ENCODE measurements at regions not wholly inside any gene's neighbourhood (a gene's known extent, or its start where the extent isn't known, plus 50 kb on each side); places are given as distances from the start of the nearest gene placed in this dataset.

DNA sequence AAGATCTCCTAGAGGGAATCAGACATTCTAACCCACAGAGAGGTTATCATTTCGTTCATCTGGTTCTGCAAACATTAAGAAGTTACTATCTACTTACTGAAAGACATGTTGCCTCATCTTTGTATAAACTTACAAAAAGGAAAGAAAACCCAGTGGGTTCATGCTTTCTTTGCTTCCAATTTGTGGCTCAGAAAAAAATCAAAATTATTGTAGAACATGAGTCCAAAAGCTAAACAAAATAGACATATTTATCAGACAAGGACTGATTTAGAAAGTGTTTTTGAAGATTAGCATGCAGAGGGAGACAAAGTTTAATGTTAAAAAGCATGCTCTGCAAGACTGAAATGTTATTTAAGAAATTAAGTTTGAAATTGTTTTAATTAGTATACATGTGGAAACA, 123.1 kb downstream of the MBL2 start:
- TF ChIP-seq, protein P1, sequence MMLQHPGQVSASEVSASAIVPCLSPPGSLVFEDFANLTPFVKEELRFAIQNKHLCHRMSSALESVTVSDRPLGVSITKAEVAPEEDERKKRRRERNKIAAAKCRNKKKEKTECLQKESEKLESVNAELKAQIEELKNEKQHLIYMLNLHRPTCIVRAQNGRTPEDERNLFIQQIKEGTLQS (IDR thresholded peaks at IDR 0.05), result no peak
- TF ChIP-seq, protein P2, sequence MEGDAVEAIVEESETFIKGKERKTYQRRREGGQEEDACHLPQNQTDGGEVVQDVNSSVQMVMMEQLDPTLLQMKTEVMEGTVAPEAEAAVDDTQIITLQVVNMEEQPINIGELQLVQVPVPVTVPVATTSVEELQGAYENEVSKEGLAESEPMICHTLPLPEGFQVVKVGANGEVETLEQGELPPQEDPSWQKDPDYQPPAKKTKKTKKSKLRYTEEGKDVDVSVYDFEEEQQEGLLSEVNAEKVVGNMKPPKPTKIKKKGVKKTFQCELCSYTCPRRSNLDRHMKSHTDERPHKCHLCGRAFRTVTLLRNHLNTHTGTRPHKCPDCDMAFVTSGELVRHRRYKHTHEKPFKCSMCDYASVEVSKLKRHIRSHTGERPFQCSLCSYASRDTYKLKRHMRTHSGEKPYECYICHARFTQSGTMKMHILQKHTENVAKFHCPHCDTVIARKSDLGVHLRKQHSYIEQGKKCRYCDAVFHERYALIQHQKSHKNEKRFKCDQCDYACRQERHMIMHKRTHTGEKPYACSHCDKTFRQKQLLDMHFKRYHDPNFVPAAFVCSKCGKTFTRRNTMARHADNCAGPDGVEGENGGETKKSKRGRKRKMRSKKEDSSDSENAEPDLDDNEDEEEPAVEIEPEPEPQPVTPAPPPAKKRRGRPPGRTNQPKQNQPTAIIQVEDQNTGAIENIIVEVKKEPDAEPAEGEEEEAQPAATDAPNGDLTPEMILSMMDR (IDR thresholded peaks at IDR 0.05 in 2 of 3, conservative IDR thresholded peaks at IDR 0.05 in 1 of 3; ENCODE audit: borderline replicate concordance in 1 of 3, insufficient read depth in 1 of 3, low read depth in 2 of 3, low read length in 2 of 3), result no peak
- TF ChIP-seq POLR2AphosphoS5 (IDR thresholded peaks at IDR 0.05; ENCODE audit: low read depth, low read length), result no peak

All from HCT116 (cell line).